ENCODE measurements at regions not wholly inside any gene's neighbourhood (a gene's known extent, or its start where the extent isn't known, plus 50 kb on each side); places are given as distances from the start of the nearest gene placed in this dataset.

- TF ChIP-seq CTCF (conservative IDR thresholded peaks at IDR 0.05) (no peak), EZH2 (IDR thresholded peaks at IDR 0.05; ENCODE audit: low read depth) (no peak)
These were observed 221.5 kb upstream of the NBEA start for GRCh38 chr13:34720618-34721017.
